Ovary (tissue), 7 donors: ENCODE measurements at regions not wholly inside any gene's neighbourhood (a gene's known extent, or its start where the extent isn't known, plus 50 kb on each side); places are given as distances from the start of the nearest gene placed in this dataset.

Source experiments
- DNase-seq, 5 donors: peaks; one replicate each; pipeline ENCODE4 v3.0.0-alpha.2; 2019 to 2020
- H3K27ac ChIP-seq, 2 donors: fragments of 200-600 bp; one replicate each; pipeline versions ENCODE4 v1.5.1 to v1.8.0; 2019 to 2022
- H3K27me3 ChIP-seq: fragments of 200-600 bp; one replicate; pipeline ENCODE4 v1.8.0; 2022
- H3K36me3 ChIP-seq: fragments of 200-600 bp; sonication (generic); one replicate; pipeline ENCODE4 v1.5.1; 2019
- H3K4me1 ChIP-seq: one replicate; pipeline ENCODE4 v1.8.1; 2013; ENCODE audit warnings: mild to moderate bottlenecking, moderate library complexity; ENCODE audit not compliant: insufficient read depth
- H3K4me3 ChIP-seq: fragments of 200-600 bp; sonication (generic); one replicate; pipeline ENCODE4 v1.5.1; 2017
- H3K9me3 ChIP-seq, 2 donors: fragments of 200-600 bp in 1 of 2; sonication (generic) in 1 of 2; one replicate each; pipeline versions ENCODE4 v1.5.1 to v1.8.1; 2013 to 2019; ENCODE audit warnings: mild to moderate bottlenecking in 1 of 2, moderate library complexity in 1 of 2
- CTCF ChIP-seq, 3 donors: fragments of 450-650 bp in 2 of 3; fragments of 200-600 bp in 1 of 3; IDR thresholded peaks; one replicate each; pipeline versions ENCODE4 v1.5.1 to v1.8.0; 2016 to 2022; ENCODE audit warnings: antibody characterized with exemption in 3 of 3, mild to moderate bottlenecking in 1 of 3
- EP300 ChIP-seq: sonication (generic); formaldehyde crosslinking; IDR thresholded peaks from one replicate; pipeline ENCODE4 v1.6.1; 2017; ENCODE audit warnings: antibody characterized with exemption
- POLR2A ChIP-seq: fragments of 450-650 bp; IDR thresholded peaks from one replicate; pipeline ENCODE4 v1.6.1; 2017; ENCODE audit warnings: antibody characterized with exemption, mild to moderate bottlenecking, moderate library complexity
- WGBS, 3 donors: extraction: QIAGEN DNeasy Blood & Tissue Kit in 1 of 3; methylation state at CpG; one replicate each; pipeline versions ENCODE4 v1.1.5 to v1.1.7; 2013 to 2017; 5-methylcytosine and 5-hydroxymethylcytosine counted together
- intact Hi-C, 4 donors: fragments of 100-400 bp; cut with DNase I; formaldehyde crosslinking; loops; one replicate each; pipeline versions ENCODE4 v1.11.0 to v1.15.1; 2022 to 2023
- donor health status: DM: no; HTN: no; CAD: no; lungs with moderate emphysema.
- donor health status: DM: no; HTN: no; CAD: no.
- donor health status: Bipolar disorder and iron deficiency.
- donor health status: DM: no; HTN: no; CAD: no.
- donor health status: DM: yes; HTN: yes; CAD: no.

- TF ChIP-seq POLR2A = no peak
- no peak for TF ChIP-seq CTCF (IDR thresholded peaks at IDR 0.05)
- TF ChIP-seq EP300 = no peak
- Histone ChIP-seq H3K36me3 (no peaks in the 10 kb centered on the region), H3K27me3 (no peaks in the 10 kb centered on the region), H3K4me1 (peaks cover 3% of the 10 kb centered on the region), H3K4me3 (no peak overlapping the region), H3K9me3 (no peaks in the 10 kb centered on the region), H3K27ac (no peak overlapping the region)
- intact Hi-C loops = loop anchor here in 2 of 4 donors (2.0 to 5.0 kb wide), 2 partner anchors 33 to 35 kb away; no protein-coding TSS in a partner anchor
- WGBS, 3 donors = 61 to 69% (median 65%) methylated on average over 3 of the region's 3 CpGs
- DNase-seq = no peak
These were observed 50.0 kb upstream of the SLC19A1 start for GRCh38 chr21:45592208-45592619.

DNA sequence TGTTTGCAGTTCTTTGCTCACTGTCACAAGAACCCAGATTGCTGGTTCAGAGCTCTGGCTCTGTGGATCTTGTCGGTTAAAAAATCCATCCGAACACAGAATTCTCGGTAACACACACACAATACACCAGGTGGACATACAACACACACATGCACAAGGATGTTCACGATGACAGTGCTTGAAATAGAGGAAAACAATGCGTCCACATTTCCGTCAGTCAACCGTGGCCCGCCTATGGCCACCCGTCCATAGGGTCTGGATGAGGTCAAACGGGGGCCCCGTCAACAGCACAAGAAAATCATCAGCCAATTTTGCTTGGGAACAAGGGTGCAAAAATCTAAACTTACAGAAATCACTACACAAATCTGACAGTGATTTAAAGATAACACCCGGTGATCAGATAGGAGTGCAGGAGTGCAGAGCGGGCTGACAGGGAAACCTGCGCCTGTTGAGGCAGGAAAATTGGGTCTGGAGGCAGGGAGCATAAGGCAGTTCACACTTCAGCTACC, 50.4 kb upstream of the SLC19A1 start:
- DNase-seq = no peak
- Histone ChIP-seq H3K27ac (no peak overlapping the region), H3K4me3 (no peak overlapping the region), H3K4me1 (peaks cover 3% of the 10 kb centered on the region), H3K9me3 (no peaks in the 10 kb centered on the region), H3K27me3 (no peaks in the 10 kb centered on the region), H3K36me3 (no peaks in the 10 kb centered on the region)
- no peak for TF ChIP-seq POLR2A
- 85 to 86% (median 85%) methylated on average over 14 of the region's 14 CpGs for WGBS, 3 donors
- intact Hi-C loops = loop anchor here in 2 of 4 donors (2.0 to 5.0 kb wide), 2 partner anchors 34 to 35 kb away; no protein-coding TSS in a partner anchor

DNA sequence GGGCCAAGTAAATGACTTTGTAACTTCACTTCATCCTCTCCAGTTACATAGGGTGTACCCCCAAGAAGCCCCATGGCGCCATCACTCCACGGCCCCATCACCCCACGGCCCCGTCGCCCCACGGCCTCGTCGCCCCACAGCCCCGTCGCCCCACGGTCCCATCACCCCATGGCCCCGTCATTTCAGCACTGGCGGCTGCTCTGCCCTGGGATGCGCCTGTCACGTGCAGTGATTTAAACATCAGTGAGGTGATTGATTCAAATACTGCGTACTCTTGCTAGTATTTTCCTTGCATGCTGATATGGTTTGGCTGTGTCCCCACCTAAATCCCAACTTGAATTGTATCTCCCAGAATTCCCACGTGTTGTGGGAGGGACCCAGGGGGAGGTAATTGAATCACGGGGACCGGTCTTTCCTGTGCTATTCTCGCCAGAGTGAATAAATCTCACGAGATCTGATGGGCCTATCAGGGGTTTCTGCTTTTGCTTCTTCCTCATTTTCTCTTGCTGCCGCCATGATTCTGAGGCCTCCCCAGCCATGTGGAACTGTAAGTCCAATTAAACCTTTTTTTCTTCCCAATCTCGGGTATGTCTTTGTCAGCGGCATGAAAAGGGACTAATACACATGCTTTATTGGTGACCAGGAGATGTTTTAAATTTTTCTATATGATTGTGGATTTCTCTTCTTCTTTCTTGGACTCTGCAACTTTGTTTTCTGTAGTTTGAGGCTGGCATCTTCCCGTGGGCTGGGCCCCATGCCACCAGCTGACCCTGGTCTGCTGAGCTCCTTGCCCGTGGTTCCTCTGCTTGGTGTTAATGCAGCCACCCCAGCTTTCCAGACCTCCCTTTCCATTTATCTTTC, 50.1 kb upstream of the PCBP3 start:
- TF ChIP-seq POLR2A (no peak), CTCF (IDR thresholded peaks at IDR 0.05) (no peak), EP300 (no peak)
- peaks cover 3% of the 10 kb centered on the region for H3K4me1 ChIP-seq
- H3K9me3 ChIP-seq = no peaks in the 10 kb centered on the region
- no peak overlapping the region for H3K27ac ChIP-seq
- H3K27me3 ChIP-seq = no peaks in the 10 kb centered on the region
- 74 to 78% (median 75%) methylated on average over 26 of the region's 26 CpGs for WGBS, 3 donors
- peak in 1 of 5 donors; percentile 33 for DNase-seq
- H3K4me3 ChIP-seq = no peak overlapping the region
- intact Hi-C loops = loop anchor here in 2 of 4 donors (2.0 to 5.0 kb wide), 2 partner anchors 35 to 36 kb away; no protein-coding TSS in a partner anchor
- no peaks in the 10 kb centered on the region for H3K36me3 ChIP-seq
